Tibial nerve (tissue), 4 donors: ENCODE measurements at regions not wholly inside any gene's neighbourhood (a gene's known extent, or its start where the extent isn't known, plus 50 kb on each side); places are given as distances from the start of the nearest gene placed in this dataset.

Experiments
- EP300 ChIP-seq, 2 donors: sonication (generic); formaldehyde crosslinking; IDR thresholded peaks; one replicate each; pipeline ENCODE4 v1.6.1; 2017; ENCODE audit warnings: antibody characterized with exemption in 2 of 2, mild to moderate bottlenecking in 1 of 2
- POLR2A ChIP-seq, 2 donors: fragments of 450-650 bp; IDR thresholded peaks; one replicate each; pipeline ENCODE4 v1.6.1; 2017; ENCODE audit warnings: antibody characterized with exemption in 2 of 2, mild to moderate bottlenecking in 2 of 2, moderate library complexity in 2 of 2
- TF ChIP-seq, protein P1 (sequence below), 5 experiments: fragments of 200-600 bp in 3 of 5; fragments of 450-650 bp in 2 of 5; sonication (generic) in 3 of 5; IDR thresholded peaks; one replicate each; pipeline ENCODE4 v1.5.1; 2016 to 2019; ENCODE audit warnings: antibody characterized with exemption in 5 of 5, mild to moderate bottlenecking in 3 of 5, moderate library complexity in 2 of 5

DNA sequence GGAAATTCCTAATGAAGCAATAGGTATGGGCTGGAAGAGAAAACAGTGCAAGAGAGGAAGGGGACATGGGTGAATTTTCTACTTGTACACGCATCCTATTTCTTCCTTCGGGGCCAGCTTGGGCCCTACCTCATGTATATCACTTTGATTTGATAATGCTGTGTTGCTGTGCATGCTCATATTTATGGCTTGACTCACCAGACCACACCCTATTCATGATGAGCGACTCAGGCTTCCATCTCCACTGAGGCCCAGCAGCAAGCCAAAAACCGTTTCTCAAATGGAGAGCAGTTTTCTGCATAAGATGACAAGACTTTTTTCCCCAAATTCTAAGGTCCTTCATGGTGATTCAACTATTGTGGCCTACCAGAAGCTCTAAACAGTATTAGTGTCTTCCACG is 2039.1 kb upstream of the CDH9 start:
- TF ChIP-seq, protein P1, sequence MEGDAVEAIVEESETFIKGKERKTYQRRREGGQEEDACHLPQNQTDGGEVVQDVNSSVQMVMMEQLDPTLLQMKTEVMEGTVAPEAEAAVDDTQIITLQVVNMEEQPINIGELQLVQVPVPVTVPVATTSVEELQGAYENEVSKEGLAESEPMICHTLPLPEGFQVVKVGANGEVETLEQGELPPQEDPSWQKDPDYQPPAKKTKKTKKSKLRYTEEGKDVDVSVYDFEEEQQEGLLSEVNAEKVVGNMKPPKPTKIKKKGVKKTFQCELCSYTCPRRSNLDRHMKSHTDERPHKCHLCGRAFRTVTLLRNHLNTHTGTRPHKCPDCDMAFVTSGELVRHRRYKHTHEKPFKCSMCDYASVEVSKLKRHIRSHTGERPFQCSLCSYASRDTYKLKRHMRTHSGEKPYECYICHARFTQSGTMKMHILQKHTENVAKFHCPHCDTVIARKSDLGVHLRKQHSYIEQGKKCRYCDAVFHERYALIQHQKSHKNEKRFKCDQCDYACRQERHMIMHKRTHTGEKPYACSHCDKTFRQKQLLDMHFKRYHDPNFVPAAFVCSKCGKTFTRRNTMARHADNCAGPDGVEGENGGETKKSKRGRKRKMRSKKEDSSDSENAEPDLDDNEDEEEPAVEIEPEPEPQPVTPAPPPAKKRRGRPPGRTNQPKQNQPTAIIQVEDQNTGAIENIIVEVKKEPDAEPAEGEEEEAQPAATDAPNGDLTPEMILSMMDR (IDR thresholded peaks at IDR 0.05): no peak
- TF ChIP-seq POLR2A (IDR thresholded peaks at IDR 0.05) (no peak), EP300 (IDR thresholded peaks at IDR 0.05) (no peak)
